ENCODE measurements at regions not wholly inside any gene's neighbourhood (a gene's known extent, or its start where the extent isn't known, plus 50 kb on each side); places are given as distances from the start of the nearest gene placed in this dataset.

DNA sequence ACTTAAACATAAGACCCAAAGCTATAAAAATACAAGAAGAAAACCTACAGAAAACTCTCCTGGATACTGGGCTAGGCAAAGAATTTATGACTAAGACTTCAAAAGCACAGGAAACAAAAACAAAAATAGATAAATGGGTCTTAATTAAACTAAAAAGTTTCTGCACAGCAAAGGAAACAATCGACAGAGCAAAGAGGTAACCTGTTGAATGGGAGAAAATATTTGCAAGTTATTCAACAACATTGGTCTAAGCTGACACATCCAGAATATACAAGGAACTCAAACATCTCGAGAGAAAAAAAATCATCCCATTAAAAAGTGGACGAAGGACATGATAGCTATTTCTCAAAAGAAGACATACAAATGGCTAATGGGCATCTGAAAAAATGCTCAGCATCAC is 72.3 kb upstream of the RBBP8 start:
- TF ChIP-seq POLR2AphosphoS5 (IDR thresholded peaks at IDR 0.05; ENCODE audit: low read depth) = no peak
- TF ChIP-seq, protein P1, sequence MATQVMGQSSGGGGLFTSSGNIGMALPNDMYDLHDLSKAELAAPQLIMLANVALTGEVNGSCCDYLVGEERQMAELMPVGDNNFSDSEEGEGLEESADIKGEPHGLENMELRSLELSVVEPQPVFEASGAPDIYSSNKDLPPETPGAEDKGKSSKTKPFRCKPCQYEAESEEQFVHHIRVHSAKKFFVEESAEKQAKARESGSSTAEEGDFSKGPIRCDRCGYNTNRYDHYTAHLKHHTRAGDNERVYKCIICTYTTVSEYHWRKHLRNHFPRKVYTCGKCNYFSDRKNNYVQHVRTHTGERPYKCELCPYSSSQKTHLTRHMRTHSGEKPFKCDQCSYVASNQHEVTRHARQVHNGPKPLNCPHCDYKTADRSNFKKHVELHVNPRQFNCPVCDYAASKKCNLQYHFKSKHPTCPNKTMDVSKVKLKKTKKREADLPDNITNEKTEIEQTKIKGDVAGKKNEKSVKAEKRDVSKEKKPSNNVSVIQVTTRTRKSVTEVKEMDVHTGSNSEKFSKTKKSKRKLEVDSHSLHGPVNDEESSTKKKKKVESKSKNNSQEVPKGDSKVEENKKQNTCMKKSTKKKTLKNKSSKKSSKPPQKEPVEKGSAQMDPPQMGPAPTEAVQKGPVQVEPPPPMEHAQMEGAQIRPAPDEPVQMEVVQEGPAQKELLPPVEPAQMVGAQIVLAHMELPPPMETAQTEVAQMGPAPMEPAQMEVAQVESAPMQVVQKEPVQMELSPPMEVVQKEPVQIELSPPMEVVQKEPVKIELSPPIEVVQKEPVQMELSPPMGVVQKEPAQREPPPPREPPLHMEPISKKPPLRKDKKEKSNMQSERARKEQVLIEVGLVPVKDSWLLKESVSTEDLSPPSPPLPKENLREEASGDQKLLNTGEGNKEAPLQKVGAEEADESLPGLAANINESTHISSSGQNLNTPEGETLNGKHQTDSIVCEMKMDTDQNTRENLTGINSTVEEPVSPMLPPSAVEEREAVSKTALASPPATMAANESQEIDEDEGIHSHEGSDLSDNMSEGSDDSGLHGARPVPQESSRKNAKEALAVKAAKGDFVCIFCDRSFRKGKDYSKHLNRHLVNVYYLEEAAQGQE (IDR thresholded peaks at IDR 0.05; ENCODE audit: insufficient replicate concordance, low read depth) = no peak
- TF ChIP-seq, protein P2, sequence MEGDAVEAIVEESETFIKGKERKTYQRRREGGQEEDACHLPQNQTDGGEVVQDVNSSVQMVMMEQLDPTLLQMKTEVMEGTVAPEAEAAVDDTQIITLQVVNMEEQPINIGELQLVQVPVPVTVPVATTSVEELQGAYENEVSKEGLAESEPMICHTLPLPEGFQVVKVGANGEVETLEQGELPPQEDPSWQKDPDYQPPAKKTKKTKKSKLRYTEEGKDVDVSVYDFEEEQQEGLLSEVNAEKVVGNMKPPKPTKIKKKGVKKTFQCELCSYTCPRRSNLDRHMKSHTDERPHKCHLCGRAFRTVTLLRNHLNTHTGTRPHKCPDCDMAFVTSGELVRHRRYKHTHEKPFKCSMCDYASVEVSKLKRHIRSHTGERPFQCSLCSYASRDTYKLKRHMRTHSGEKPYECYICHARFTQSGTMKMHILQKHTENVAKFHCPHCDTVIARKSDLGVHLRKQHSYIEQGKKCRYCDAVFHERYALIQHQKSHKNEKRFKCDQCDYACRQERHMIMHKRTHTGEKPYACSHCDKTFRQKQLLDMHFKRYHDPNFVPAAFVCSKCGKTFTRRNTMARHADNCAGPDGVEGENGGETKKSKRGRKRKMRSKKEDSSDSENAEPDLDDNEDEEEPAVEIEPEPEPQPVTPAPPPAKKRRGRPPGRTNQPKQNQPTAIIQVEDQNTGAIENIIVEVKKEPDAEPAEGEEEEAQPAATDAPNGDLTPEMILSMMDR (IDR thresholded peaks at IDR 0.05; ENCODE audit: insufficient read depth, low read length) = no peak
- TF ChIP-seq SPI1 (IDR thresholded peaks at IDR 0.05; ENCODE audit: borderline replicate concordance, low read depth) = no peak

Measured in HL-60 (cell line).